ENCODE measurements at regions not wholly inside any gene's neighbourhood (a gene's known extent, or its start where the extent isn't known, plus 50 kb on each side); places are given as distances from the start of the nearest gene placed in this dataset.

DNA sequence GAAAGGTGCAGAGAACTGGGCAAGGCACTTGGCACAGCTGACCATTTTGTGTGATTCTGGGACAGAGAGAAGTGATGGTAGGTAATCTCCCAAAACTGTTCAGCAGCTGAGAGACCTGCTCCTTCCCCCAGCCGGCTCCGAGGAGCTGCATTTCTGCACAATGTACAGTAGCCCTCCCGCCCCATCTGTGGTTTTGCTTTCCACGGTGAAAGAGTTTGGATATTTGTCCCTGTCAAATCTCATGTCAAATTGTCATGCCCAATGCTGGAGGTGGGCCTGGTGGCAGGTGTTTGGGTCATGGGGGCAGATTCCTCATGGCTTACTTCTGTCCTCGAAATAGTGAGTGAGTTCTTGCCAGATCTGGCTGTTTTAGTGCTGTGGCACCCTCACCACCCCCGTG lies 90.5 kb upstream of the CD99 start:
- no peak for TF ChIP-seq POLR2A (IDR thresholded peaks at IDR 0.05)
- TF ChIP-seq, protein P1, sequence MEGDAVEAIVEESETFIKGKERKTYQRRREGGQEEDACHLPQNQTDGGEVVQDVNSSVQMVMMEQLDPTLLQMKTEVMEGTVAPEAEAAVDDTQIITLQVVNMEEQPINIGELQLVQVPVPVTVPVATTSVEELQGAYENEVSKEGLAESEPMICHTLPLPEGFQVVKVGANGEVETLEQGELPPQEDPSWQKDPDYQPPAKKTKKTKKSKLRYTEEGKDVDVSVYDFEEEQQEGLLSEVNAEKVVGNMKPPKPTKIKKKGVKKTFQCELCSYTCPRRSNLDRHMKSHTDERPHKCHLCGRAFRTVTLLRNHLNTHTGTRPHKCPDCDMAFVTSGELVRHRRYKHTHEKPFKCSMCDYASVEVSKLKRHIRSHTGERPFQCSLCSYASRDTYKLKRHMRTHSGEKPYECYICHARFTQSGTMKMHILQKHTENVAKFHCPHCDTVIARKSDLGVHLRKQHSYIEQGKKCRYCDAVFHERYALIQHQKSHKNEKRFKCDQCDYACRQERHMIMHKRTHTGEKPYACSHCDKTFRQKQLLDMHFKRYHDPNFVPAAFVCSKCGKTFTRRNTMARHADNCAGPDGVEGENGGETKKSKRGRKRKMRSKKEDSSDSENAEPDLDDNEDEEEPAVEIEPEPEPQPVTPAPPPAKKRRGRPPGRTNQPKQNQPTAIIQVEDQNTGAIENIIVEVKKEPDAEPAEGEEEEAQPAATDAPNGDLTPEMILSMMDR (IDR thresholded peaks at IDR 0.05), result no peak
- Histone ChIP-seq H3K27ac (no peak overlapping the region), H3K4me1 (no peaks in the 10 kb centered on the region), H3K4me3 (no peak overlapping the region), H3K36me3 (no peaks in the 10 kb centered on the region), H3K9me3 (no peaks in the 10 kb centered on the region), H3K27me3 (no peaks in the 10 kb centered on the region)
- intact Hi-C loops (cut with DNase I; ENCODE audit: low total_unique reads), result no loop called here
- DNase-seq, result no peak

- Histone ChIP-seq H3K9me3 (no peaks in the 10 kb centered on the region), H3K27ac (no peak overlapping the region), H3K36me3 (no peaks in the 10 kb centered on the region), H3K4me1 (no peaks in the 10 kb centered on the region), H3K27me3 (no peaks in the 10 kb centered on the region), H3K4me3 (no peak overlapping the region)
- no peak for DNase-seq
- intact Hi-C loops (cut with DNase I; ENCODE audit: low total_unique reads), result loop anchor here (10.0 kb wide), 1 partner anchor 942 kb away; no protein-coding TSS in a partner anchor
- TF ChIP-seq, protein P1 (IDR thresholded peaks at IDR 0.05), result no peak
- TF ChIP-seq POLR2A (IDR thresholded peaks at IDR 0.05), result no peak
These were observed 94.4 kb upstream of the CD99 start for GRCh38 chrX:2596555-2597255.

GRCh38 chrX:2596045-2596444 lies 95.0 kb upstream of the CD99 start:
- Histone ChIP-seq H3K4me1 (no peaks in the 10 kb centered on the region), H3K9me3 (no peaks in the 10 kb centered on the region), H3K36me3 (no peaks in the 10 kb centered on the region), H3K27ac (no peak overlapping the region), H3K27me3 (no peaks in the 10 kb centered on the region), H3K4me3 (no peak overlapping the region)
- no peak for DNase-seq
- intact Hi-C loops (cut with DNase I; ENCODE audit: low total_unique reads), result loop anchor here (10.0 kb wide), 1 partner anchor 941 kb away; no protein-coding TSS in a partner anchor
- TF ChIP-seq POLR2A (IDR thresholded peaks at IDR 0.05), result no peak
- TF ChIP-seq, protein P1 (IDR thresholded peaks at IDR 0.05), result no peak

DNA sequence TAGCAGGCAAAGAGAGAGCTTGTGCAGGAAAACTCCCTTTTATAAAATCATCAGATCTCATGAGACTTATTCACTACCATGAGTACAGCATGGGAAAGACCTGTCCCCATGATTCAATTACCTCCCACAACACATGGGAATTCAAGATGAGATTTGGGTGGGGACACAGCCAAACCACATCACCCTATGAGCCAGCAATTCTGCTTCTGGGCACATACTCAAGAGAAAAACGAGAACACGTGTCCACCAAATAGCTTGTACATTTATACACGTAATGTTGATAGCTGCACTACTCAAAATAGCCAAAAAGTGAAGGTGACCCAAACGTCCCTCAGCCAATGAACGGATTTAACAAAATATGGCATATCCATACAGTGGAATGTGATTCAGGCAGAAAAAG lies 94.5 kb upstream of the DHRSX start:
- Histone ChIP-seq H3K36me3 (no peaks in the 10 kb centered on the region), H3K27ac (no peak overlapping the region), H3K27me3 (no peaks in the 10 kb centered on the region), H3K4me3 (no peak overlapping the region), H3K9me3 (no peaks in the 10 kb centered on the region), H3K4me1 (no peaks in the 10 kb centered on the region)
- intact Hi-C loops (cut with DNase I; ENCODE audit: low total_unique reads), result loop anchor here (10.0 kb wide), 1 partner anchor 940 kb away; no protein-coding TSS in a partner anchor
- DNase-seq, result no peak
- no peak for TF ChIP-seq POLR2A (IDR thresholded peaks at IDR 0.05)
- TF ChIP-seq, protein P1 (IDR thresholded peaks at IDR 0.05), result no peak

GRCh38 chrX:2594491-2594890 lies 93.7 kb upstream of the DHRSX start:
- no peaks in the 10 kb centered on the region for H3K4me1 ChIP-seq
- DNase-seq, result no peak
- no peaks in the 10 kb centered on the region for H3K27me3 ChIP-seq
- H3K4me3 ChIP-seq, result no peak overlapping the region
- TF ChIP-seq, protein P1 (IDR thresholded peaks at IDR 0.05), result no peak
- TF ChIP-seq POLR2A (IDR thresholded peaks at IDR 0.05), result no peak
- H3K36me3 ChIP-seq, result no peaks in the 10 kb centered on the region
- no peaks in the 10 kb centered on the region for H3K9me3 ChIP-seq
- H3K27ac ChIP-seq, result no peak overlapping the region
- intact Hi-C loops (cut with DNase I; ENCODE audit: low total_unique reads), result loop anchor here (10.0 kb wide), 1 partner anchor 940 kb away; no protein-coding TSS in a partner anchor
